ENCODE measurements at regions not wholly inside any gene's neighbourhood (a gene's known extent, or its start where the extent isn't known, plus 50 kb on each side); places are given as distances from the start of the nearest gene placed in this dataset.

GRCh38 chr10:61248013-61248412 lies 205.2 kb downstream of the TMEM26 start:
- TF ChIP-seq CTCF (conservative IDR thresholded peaks at IDR 0.05; ENCODE audit: low read length) (no peak), EZH2phosphoT487 (IDR thresholded peaks at IDR 0.05; ENCODE audit: borderline replicate concordance, low read depth, low read length) (no peak)

Data from OCI-LY7 (cell line).